ENCODE measurements at regions not wholly inside any gene's neighbourhood (a gene's known extent, or its start where the extent isn't known, plus 50 kb on each side); places are given as distances from the start of the nearest gene placed in this dataset.

DNA sequence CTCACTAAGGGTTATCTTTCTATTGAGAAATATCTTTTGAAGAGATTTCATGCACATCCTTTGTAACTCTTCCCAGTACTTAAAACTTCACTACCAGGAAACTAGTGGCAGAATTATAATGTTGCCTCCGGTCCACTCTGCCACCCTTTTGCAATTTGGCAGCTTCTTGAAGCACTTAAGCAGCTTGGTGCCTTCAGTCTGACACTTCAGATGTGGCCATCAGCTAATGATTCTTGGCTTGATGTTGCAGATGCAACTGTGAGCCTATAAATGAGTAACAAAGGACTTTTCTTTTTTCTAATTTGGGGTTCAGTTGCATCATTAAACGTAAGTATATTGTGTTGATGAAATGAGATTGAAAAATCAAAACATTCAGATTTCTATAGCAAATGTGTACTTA lies 187.5 kb upstream of the C21orf91 start:
- intact Hi-C loops (cut with micrococcal nuclease): no loop called here
- ChIA-PET CTCF (ENCODE audit: low intra/inter-chr PET ratio) (no interaction called here), POLR2A (no interaction called here)
- H3K4me1 ChIP-seq (replicated peaks in 1 of 2; ENCODE audit: control insufficient read depth in 2 of 2, insufficient read depth in 2 of 2, low read length in 2 of 2): no peaks in the 10 kb centered on the region
- ATAC-seq: no peak
- H3K9ac ChIP-seq (ENCODE audit: insufficient read depth in 1 of 2, low read depth in 2 of 2, low read length in 2 of 2): no peak overlapping the region
- H3K36me3 ChIP-seq (ENCODE audit: control insufficient read depth, insufficient read depth, low read length): no peaks in the 10 kb centered on the region
- H2AFZ ChIP-seq (ENCODE audit: low read depth, low read length): no peak overlapping the region
- no peaks in the 10 kb centered on the region for H3K27me3 ChIP-seq (ENCODE audit: control insufficient read depth in 2 of 2, insufficient read depth in 2 of 2, low read length in 2 of 2)
- in situ Hi-C loops (cut with MboI): no loop called here
- H3K4me2 ChIP-seq (ENCODE audit: insufficient read depth, low read length): no peak overlapping the region
- no peak overlapping the region for H3K4me3 ChIP-seq
- H3K27ac ChIP-seq (ENCODE audit: extremely low read depth, low read depth, low read length): no peak overlapping the region
- no peak for DNase-seq (ENCODE audit: extremely low read depth in 1 of 4, low spot score in 3 of 4)
- H3K79me2 ChIP-seq (ENCODE audit: control insufficient read depth, insufficient read depth, low read length): no peaks in the 10 kb centered on the region
- H3K9me1 ChIP-seq (ENCODE audit: control insufficient read depth, insufficient read depth, low read length): no peaks in the 10 kb centered on the region
- WGBS (ENCODE audit: insufficient coverage, low coverage, missing lambda C conversion rate): 0% methylated on average over 2 of the region's 2 CpGs
- no peak for FAIRE-seq
- H4K20me1 ChIP-seq (replicated peaks; ENCODE audit: control insufficient read depth, insufficient read depth, low read length): no peaks in the 10 kb centered on the region
- BruUV-seq (replicated peaks): no TSS peak
- H3K9me3 ChIP-seq (replicated peaks; ENCODE audit: control insufficient read depth, insufficient read depth, low read depth, low read length): 0 out of 2 replicates have a peak, but pooled peaks cover 2% of the 10 kb centered on the region
- TF ChIP-seq HDAC6 (IDR thresholded peaks at IDR 0.05; ENCODE audit: low read depth, low read length) (no peak), ELF1 (tag; IDR thresholded peaks at IDR 0.05) (no peak), ZNF263 (CRISPR knock-in tag; IDR thresholded peaks at IDR 0.05; ENCODE audit: borderline replicate concordance) (no peak), NR1H2 (CRISPR knock-in tag; IDR thresholded peaks at IDR 0.05) (no peak), SAFB (IDR thresholded peaks at IDR 0.05; ENCODE audit: borderline replicate concordance, low read depth, low read length) (no peak), ZNF384 (IDR thresholded peaks at IDR 0.05; ENCODE audit: low read depth, low read length) (no peak), CHCHD3 (CRISPR knock-in tag; IDR thresholded peaks at IDR 0.05) (no peak)
- TF ChIP-seq, protein P1, sequence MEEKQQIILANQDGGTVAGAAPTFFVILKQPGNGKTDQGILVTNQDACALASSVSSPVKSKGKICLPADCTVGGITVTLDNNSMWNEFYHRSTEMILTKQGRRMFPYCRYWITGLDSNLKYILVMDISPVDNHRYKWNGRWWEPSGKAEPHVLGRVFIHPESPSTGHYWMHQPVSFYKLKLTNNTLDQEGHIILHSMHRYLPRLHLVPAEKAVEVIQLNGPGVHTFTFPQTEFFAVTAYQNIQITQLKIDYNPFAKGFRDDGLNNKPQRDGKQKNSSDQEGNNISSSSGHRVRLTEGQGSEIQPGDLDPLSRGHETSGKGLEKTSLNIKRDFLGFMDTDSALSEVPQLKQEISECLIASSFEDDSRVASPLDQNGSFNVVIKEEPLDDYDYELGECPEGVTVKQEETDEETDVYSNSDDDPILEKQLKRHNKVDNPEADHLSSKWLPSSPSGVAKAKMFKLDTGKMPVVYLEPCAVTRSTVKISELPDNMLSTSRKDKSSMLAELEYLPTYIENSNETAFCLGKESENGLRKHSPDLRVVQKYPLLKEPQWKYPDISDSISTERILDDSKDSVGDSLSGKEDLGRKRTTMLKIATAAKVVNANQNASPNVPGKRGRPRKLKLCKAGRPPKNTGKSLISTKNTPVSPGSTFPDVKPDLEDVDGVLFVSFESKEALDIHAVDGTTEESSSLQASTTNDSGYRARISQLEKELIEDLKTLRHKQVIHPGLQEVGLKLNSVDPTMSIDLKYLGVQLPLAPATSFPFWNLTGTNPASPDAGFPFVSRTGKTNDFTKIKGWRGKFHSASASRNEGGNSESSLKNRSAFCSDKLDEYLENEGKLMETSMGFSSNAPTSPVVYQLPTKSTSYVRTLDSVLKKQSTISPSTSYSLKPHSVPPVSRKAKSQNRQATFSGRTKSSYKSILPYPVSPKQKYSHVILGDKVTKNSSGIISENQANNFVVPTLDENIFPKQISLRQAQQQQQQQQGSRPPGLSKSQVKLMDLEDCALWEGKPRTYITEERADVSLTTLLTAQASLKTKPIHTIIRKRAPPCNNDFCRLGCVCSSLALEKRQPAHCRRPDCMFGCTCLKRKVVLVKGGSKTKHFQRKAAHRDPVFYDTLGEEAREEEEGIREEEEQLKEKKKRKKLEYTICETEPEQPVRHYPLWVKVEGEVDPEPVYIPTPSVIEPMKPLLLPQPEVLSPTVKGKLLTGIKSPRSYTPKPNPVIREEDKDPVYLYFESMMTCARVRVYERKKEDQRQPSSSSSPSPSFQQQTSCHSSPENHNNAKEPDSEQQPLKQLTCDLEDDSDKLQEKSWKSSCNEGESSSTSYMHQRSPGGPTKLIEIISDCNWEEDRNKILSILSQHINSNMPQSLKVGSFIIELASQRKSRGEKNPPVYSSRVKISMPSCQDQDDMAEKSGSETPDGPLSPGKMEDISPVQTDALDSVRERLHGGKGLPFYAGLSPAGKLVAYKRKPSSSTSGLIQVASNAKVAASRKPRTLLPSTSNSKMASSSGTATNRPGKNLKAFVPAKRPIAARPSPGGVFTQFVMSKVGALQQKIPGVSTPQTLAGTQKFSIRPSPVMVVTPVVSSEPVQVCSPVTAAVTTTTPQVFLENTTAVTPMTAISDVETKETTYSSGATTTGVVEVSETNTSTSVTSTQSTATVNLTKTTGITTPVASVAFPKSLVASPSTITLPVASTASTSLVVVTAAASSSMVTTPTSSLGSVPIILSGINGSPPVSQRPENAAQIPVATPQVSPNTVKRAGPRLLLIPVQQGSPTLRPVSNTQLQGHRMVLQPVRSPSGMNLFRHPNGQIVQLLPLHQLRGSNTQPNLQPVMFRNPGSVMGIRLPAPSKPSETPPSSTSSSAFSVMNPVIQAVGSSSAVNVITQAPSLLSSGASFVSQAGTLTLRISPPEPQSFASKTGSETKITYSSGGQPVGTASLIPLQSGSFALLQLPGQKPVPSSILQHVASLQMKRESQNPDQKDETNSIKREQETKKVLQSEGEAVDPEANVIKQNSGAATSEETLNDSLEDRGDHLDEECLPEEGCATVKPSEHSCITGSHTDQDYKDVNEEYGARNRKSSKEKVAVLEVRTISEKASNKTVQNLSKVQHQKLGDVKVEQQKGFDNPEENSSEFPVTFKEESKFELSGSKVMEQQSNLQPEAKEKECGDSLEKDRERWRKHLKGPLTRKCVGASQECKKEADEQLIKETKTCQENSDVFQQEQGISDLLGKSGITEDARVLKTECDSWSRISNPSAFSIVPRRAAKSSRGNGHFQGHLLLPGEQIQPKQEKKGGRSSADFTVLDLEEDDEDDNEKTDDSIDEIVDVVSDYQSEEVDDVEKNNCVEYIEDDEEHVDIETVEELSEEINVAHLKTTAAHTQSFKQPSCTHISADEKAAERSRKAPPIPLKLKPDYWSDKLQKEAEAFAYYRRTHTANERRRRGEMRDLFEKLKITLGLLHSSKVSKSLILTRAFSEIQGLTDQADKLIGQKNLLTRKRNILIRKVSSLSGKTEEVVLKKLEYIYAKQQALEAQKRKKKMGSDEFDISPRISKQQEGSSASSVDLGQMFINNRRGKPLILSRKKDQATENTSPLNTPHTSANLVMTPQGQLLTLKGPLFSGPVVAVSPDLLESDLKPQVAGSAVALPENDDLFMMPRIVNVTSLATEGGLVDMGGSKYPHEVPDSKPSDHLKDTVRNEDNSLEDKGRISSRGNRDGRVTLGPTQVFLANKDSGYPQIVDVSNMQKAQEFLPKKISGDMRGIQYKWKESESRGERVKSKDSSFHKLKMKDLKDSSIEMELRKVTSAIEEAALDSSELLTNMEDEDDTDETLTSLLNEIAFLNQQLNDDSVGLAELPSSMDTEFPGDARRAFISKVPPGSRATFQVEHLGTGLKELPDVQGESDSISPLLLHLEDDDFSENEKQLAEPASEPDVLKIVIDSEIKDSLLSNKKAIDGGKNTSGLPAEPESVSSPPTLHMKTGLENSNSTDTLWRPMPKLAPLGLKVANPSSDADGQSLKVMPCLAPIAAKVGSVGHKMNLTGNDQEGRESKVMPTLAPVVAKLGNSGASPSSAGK (IDR thresholded peaks at IDR 0.05): no peak
- TF ChIP-seq, protein P2, sequence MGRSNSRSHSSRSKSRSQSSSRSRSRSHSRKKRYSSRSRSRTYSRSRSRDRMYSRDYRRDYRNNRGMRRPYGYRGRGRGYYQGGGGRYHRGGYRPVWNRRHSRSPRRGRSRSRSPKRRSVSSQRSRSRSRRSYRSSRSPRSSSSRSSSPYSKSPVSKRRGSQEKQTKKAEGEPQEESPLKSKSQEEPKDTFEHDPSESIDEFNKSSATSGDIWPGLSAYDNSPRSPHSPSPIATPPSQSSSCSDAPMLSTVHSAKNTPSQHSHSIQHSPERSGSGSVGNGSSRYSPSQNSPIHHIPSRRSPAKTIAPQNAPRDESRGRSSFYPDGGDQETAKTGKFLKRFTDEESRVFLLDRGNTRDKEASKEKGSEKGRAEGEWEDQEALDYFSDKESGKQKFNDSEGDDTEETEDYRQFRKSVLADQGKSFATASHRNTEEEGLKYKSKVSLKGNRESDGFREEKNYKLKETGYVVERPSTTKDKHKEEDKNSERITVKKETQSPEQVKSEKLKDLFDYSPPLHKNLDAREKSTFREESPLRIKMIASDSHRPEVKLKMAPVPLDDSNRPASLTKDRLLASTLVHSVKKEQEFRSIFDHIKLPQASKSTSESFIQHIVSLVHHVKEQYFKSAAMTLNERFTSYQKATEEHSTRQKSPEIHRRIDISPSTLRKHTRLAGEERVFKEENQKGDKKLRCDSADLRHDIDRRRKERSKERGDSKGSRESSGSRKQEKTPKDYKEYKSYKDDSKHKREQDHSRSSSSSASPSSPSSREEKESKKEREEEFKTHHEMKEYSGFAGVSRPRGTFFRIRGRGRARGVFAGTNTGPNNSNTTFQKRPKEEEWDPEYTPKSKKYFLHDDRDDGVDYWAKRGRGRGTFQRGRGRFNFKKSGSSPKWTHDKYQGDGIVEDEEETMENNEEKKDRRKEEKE (IDR thresholded peaks at IDR 0.05; ENCODE audit: borderline replicate concordance in 1 of 2, control insufficient read depth in 1 of 2, low read depth in 2 of 2, low read length in 1 of 2): no peak
